ENCODE measurements at regions not wholly inside any gene's neighbourhood (a gene's known extent, or its start where the extent isn't known, plus 50 kb on each side); places are given as distances from the start of the nearest gene placed in this dataset.
"Not testable (repeated sequence)": the region's sequence is repeated elsewhere in the genome, so short reads cannot be mapped to it uniquely, and the experiment has no call there.

DNA sequence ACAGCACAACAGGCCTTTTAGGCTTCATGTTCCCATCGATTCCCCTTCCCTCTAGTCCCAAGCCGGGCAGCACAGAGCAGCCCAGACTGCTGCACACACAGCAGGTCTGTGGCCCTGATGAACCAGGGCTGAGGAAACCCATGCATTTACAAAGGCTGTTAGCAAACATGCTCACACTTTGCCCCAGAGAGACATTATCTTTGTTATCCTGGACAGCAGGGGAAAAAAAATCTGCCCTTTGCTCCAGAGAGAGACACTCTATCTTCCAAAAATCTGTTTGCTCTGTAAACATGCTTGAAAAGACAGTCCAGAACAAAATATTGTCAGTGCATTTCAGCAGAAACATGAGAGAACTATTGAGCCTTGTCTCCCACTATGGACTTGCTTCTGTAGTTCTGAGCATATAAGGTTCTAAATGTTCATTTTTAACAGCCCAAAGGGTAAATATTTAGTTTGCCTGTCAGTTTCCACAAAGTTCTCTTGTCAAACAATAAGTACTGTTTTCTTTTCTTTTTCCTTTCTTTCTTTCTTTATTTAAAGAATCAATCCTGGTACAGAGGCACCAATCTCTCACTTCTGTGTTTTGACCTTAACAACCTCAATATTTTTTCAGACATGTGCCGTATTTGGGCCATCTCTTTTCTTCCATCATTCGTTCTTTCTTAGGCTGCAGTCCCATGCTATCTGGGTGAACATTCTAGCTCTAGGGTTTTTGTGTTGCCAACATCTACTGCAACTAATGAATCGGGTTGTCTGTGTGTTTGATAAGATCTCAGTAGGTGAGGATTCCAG, 468.0 kb downstream of the EPM2A start:
- DNase-seq = no peak

GRCh38 chr6:145270464-145270863, 464.9 kb downstream of the EPM2A start:
- DNase-seq = no peak

- DNase-seq = no peak
Observed at GRCh38 chr6:145271040-145271439, 464.3 kb downstream of the EPM2A start.

DNA sequence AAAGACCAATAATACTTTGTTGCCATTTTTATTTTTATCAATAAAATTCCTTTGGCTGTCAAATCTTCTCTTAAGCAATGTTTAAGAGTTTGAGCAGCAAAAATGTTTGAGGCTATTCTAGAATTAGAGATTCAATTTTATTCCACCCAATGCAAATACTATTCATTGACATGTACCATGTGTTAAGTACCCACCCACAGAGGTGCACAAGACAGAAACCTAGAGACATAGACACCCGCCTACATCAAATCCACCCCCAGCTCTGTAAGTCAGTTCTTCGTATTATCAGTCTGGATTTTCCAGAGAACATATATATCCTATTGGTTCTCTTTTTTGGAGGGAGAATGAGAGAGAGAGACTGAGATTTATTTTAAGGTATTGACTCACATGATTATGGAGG, 463.7 kb downstream of the EPM2A start:
- DNase-seq = no peak

DNA sequence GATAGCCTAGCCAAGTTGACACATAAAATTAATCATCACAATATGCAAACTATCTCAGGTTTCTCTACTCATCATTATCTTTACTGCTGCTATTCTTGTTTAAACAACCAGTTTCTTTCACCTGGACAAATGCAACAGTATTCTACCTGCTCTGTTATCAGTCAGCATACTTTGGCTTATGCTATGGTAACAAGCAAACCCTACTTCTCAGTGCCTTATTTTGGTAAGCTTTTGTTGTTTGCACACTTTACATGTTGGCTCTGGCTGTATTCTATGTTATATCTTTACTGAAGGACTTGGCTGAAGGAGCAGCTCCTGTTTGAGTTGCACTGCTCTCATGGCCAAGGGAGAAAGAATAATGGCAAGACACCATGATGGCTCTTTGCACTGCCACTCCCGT, 463.1 kb downstream of the EPM2A start:
- DNase-seq = no peak

- no peak for DNase-seq
Observed at GRCh38 chr6:145273136-145273535, 462.2 kb downstream of the EPM2A start.

DNA sequence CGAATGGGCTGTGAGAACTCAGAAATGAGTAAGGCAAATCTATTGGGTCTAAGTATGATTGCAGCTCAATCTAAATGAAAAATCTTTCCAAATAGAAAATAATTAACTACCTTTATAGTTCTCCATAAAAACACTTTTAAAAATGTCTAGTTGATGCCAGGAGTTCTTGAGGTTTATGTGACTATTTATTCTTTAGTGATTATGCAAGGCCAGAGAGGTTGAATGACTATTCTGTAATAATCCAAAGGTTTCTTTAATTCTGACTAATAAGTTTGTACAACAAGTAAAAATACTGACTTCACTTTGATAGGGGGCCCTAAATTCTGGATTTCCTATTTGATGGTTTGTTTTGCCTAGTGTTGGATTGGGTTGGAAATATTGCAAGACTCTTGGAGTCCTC, 461.2 kb downstream of the EPM2A start:
- DNase-seq = no peak

GRCh38 chr6:145275019-145275418, 460.3 kb downstream of the EPM2A start:
- DNase-seq = no peak

DNA sequence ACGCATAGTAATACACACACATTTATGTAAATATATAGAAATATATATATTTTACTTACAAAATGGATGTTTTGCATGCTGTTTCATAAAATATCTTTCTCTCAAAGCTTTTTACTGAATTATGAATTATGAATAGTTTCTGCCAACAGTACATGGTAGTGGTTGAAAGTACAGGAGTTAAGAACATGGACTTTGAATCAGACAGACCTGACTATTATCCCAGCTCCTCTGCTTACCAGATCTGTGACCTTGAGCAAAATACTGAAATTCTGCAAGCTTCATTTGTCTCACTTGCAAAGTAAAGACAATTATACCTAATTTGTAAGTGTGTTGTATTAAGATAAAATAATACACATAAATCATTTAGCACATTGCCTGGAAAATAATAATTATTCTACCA, 459.5 kb downstream of the EPM2A start:
- no peak for DNase-seq

DNA sequence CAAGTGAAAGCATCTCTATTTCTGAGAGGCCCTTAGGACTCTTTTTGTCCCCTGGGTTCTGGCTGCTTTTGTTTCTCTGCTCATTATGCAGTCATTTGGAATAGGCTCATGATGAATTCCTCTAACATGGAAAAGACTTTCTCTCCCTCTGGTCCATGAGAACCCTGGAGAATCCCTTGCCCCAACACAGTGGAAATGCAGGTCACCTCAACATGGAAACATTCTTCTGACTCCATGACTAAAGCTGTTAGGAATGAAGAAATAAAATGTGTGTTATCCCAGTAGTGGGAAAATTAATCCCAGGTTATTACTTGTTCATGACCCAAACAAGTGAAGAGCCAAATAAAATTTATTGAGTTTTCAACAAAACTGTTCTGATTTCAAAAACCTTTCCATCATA, 458.6 kb downstream of the EPM2A start:
- DNase-seq = no peak

DNA sequence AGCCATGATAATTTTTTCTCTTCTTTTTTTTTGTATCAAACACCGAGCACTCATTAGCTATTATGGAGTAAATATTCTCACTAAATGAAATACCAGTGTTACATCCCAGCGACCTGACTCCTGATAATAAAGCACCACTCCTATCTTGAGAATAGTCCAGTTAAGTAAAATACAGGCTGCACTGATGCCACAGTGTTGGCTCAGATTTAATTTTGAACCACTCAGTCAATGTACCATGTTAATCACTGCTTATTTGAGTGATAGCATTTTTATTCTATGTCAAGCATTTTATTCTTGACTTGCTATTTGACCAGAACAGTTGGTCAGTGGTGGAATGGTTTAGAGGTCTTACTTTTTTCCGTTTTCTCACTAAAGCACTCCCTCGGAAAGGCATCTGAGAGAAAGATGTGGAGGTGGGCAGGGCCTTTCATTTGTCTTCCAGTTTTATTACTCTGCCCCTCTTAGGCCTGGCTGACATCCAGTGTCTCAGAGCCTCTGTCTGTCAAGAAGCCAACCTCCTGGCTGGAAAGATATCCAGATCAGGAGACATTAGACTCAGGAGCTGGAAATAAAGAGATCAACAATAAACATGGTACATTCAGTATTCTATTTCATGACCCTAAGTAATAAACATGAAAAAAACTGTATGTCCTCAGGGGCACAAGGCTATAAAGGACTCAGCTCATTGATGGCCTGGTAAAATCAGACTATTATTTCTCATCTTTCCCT, 457.8 kb downstream of the EPM2A start:
- DNase-seq = no peak

- DNase-seq = no peak
Observed at GRCh38 chr6:145278163-145278807, 457.0 kb downstream of the EPM2A start.

GRCh38 chr6:145279551-145279950, 455.8 kb downstream of the EPM2A start:
- no peak for DNase-seq

GRCh38 chr6:145279993-145280392, 455.3 kb downstream of the EPM2A start:
- no peak for DNase-seq

DNA sequence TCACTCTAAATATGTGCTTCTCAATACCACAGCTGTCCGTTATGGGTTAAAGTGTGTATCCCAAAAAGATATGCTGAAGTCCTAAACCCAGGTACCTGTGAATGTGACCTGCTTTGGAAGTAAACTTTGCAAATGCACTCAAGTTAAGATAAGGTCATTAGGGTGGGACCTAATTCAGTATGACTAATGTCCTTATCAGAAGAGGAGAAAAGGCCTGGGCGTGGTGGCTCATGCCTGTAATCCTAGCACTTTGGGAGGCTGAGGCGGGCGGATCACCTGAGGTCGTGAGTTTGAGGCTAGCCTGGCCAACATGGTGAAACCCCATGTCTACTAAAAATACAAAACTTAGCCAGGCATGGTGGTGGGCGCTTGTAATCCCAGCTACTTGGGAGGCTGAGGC, 452.1 kb downstream of the EPM2A start:
- not testable (repeated sequence) for DNase-seq

DNA sequence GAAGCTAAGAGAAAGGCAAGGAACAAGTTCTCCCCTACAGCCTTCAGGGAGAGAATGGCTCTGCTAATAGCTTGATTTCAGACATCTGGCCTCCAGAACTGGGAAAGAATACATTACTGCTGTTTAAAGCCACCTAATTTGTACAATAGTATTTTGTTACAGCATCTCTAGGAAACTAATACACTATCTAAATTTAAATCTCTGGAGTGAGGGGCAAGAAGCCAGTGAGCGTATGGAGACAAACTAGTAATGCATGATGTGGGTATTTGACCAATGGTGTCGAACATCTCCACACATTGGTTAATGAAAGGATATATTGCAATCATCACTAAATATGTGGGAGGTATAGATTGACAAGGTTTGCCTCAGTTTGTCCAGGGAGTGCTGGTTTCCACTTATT, 451.5 kb downstream of the EPM2A start:
- DNase-seq = no peak

DNA sequence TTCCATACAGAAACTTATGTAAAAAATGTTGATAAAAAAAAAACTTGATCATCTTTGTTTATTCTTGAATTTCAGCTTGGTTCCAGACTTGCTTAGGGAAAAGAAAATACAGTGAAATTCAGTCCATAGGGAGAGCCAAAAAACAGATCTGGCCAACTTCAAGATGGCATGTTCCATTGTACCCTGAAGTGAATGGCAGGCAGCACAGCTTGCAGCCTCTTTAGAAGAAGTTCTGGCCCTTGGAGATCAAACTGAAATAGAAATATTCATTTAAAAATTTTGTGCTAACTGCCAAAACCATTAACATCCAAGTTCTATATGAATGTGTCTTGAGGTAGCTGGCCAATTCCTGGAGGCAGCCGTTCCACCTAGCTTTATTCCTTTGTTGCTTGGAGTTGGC, 448.4 kb downstream of the EPM2A start:
- no peak for DNase-seq

DNA sequence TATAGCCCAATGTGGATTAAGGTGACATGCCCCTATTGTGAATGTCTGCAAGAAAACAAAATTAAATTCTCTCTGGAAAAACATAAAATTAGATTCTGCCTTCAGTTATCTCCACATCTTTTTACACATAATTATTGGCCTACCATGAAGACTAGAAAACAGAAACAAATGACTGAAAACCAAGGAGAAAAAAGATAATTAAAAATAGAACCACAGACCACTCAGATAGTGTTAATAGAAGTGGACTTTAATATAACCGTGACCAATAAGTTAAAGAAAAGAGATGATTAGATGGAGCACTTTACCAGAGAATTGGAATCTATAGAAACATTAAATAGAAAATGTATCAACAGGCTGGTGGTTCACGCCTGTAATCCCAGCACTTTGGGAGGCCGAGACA, 445.7 kb downstream of the EPM2A start:
- no peak for DNase-seq

GRCh38 chr6:145290122-145290521, 445.2 kb downstream of the EPM2A start:
- DNase-seq = no peak

- no peak for DNase-seq
Observed at GRCh38 chr6:145292066-145292465, 443.3 kb downstream of the EPM2A start.

GRCh38 chr6:145294942-145295341, 440.4 kb downstream of the EPM2A start:
- DNase-seq = no peak

DNA sequence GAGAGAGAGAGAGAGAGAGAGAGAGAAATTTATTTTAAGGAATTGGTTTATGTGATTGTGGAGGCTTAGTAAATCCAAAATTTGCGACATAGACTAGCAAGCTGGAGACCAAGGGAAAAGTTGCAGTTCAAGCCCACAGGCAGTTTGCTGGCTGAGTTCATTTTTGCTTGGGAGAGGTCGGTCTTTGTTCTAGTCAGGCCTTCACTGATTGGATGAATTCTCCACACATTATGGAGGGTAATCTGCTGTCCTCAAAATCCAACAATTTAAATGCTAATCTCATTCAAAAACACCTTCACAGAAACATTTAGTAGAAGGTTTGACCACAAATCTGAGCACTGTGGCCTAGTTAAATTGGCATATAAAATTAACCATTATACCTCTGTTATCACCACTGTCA, 439.6 kb downstream of the EPM2A start:
- DNase-seq = no peak

DNA sequence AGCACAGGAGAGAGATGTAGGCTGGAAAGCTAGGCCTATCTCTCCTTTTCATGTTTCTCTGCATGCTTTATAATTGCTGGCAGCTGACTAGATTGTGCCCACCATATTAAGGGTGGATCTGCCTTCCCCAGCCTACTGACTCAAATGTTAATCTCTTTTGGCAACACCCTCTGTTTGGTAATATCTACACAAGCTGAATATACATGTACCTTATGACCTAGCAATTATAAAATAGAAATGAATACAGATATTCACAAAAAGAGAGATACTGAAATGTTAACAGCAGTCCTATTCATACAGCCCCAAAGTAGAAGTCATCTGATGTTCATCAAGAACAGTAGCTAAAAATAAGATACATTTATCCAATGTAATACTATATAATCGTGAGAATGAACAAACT, 429.6 kb downstream of the EPM2A start:
- DNase-seq = no peak

GRCh38 chr6:145306489-145306888, 428.8 kb downstream of the EPM2A start:
- no peak for DNase-seq
